SK-N-SH treated with all-trans-retinoic acid at 6 μM for 48 hours (cell line): ENCODE measurements at regions not wholly inside any gene's neighbourhood (a gene's known extent, or its start where the extent isn't known, plus 50 kb on each side); places are given as distances from the start of the nearest gene placed in this dataset.

Experiments used
- ATAC-seq: fragments of 200-7000 bp; cut with Tn5 transposase; 3 replicates; pipeline ENCODE4 v1.9.1; 2020; ENCODE audit warnings: mild to moderate bottlenecking, moderate library complexity
- ARNTL ChIP-seq: fragments of 450-650 bp; formaldehyde crosslinking; IDR thresholded peaks from 2 replicates; pipeline ENCODE4 v1.5.0; 2020; ENCODE audit warnings: low read depth, mild to moderate bottlenecking, moderate library complexity, borderline replicate concordance
- CSDC2 ChIP-seq: fragments of 250-450 bp; sonication (Bioruptor Pico); IDR thresholded peaks from 2 replicates; pipeline ENCODE4 v1.5.0; 2020; ENCODE audit warnings: mild to moderate bottlenecking, moderate library complexity
- ESRRG ChIP-seq: fragments of 250-450 bp; sonication (Bioruptor Pico); IDR thresholded peaks from 2 replicates; pipeline ENCODE4 v1.6.1; 2021; ENCODE audit warnings: mild to moderate bottlenecking
- GLIS3 ChIP-seq: fragments of 250-450 bp; sonication (Bioruptor Pico); IDR thresholded peaks from 2 replicates; pipeline ENCODE4 v1.5.0; 2020; ENCODE audit warnings: mild to moderate bottlenecking, moderate library complexity
- ISL1 ChIP-seq: fragments of 250-450 bp; sonication (Bioruptor Pico); IDR thresholded peaks from 2 replicates; pipeline ENCODE4 v2.1.2; 2022; ENCODE audit warnings: mild to moderate bottlenecking, moderate library complexity
- OSR1 ChIP-seq: fragments of 250-450 bp; sonication (Bioruptor Pico); IDR thresholded peaks from 2 replicates; pipeline ENCODE4 v1.8.0; 2022; ENCODE audit warnings: moderate library complexity, mild to moderate bottlenecking, inconsistent platforms
- PATZ1 ChIP-seq: fragments of 250-450 bp; sonication (Bioruptor Pico); IDR thresholded peaks from 2 replicates; pipeline ENCODE4 v1.8.0; 2020; ENCODE audit warnings: mild to moderate bottlenecking, moderate library complexity, borderline replicate concordance
- POU6F1 ChIP-seq: fragments of 250-450 bp; sonication (Bioruptor Pico); IDR thresholded peaks from 2 replicates; pipeline ENCODE4 v1.8.0; 2021; ENCODE audit warnings: low read depth, mild to moderate bottlenecking, moderate library complexity, borderline replicate concordance
- PPARA ChIP-seq: fragments of 250-450 bp; sonication (Bioruptor Pico); IDR thresholded peaks from 2 replicates; pipeline ENCODE4 v1.5.0; 2020; ENCODE audit warnings: mild to moderate bottlenecking, borderline replicate concordance
- RARB ChIP-seq: fragments of 250-450 bp; sonication (Bioruptor Pico); IDR thresholded peaks from 2 replicates; pipeline ENCODE4 v1.8.0; 2021; ENCODE audit warnings: mild to moderate bottlenecking, moderate library complexity
- SNAI2 ChIP-seq: fragments of 250-450 bp; sonication (Bioruptor Pico); IDR thresholded peaks from 2 replicates; pipeline ENCODE4 v1.5.0; 2020; ENCODE audit warnings: mild to moderate bottlenecking, moderate library complexity
- TOX ChIP-seq: fragments of 250-450 bp; sonication (Bioruptor Pico); IDR thresholded peaks from 2 replicates; pipeline ENCODE4 v1.8.0; 2021; ENCODE audit warnings: mild to moderate bottlenecking, moderate library complexity, borderline replicate concordance
- ZC3H10 ChIP-seq: fragments of 250-450 bp; sonication (Bioruptor Pico); IDR thresholded peaks from 2 replicates; pipeline ENCODE4 v1.5.1; 2021; ENCODE audit warnings: mild to moderate bottlenecking, moderate library complexity
- ZFP3 ChIP-seq: fragments of 250-450 bp; sonication (Bioruptor Pico); IDR thresholded peaks from 2 replicates; pipeline ENCODE4 v1.5.0; 2020; ENCODE audit warnings: mild to moderate bottlenecking, moderate library complexity
- ZFP30 ChIP-seq: fragments of 450-650 bp; formaldehyde crosslinking; IDR thresholded peaks from 2 replicates; pipeline ENCODE4 v1.5.0; 2022; ENCODE audit warnings: mild to moderate bottlenecking, moderate library complexity
- ZNF565 ChIP-seq: fragments of 450-650 bp; formaldehyde crosslinking; conservative IDR thresholded peaks from 2 replicates; pipeline ENCODE4 v1.5.0; 2020; ENCODE audit warnings: low read depth, mild to moderate bottlenecking, moderate library complexity
- ZNF70 ChIP-seq: fragments of 450-650 bp; formaldehyde crosslinking; IDR thresholded peaks from 2 replicates; pipeline ENCODE4 v1.5.0; 2020; ENCODE audit warnings: mild to moderate bottlenecking, moderate library complexity
- TF ChIP-seq, protein P1 (sequence below): fragments of 250-450 bp; sonication (Bioruptor Pico); IDR thresholded peaks from 2 replicates; pipeline ENCODE4 v1.5.1; 2021; ENCODE audit warnings: mild to moderate bottlenecking, moderate library complexity
- TF ChIP-seq, protein P2 (sequence below): fragments of 250-450 bp; sonication (Bioruptor Pico); IDR thresholded peaks from 2 replicates; pipeline ENCODE4 v1.5.1; 2020; ENCODE audit warnings: low read depth, mild to moderate bottlenecking, moderate library complexity
- TF ChIP-seq, protein P3 (sequence below): fragments of 250-450 bp; sonication (Bioruptor Pico); IDR thresholded peaks from 2 replicates; pipeline ENCODE4 v1.5.0; 2020; ENCODE audit warnings: mild to moderate bottlenecking, moderate library complexity

DNA sequence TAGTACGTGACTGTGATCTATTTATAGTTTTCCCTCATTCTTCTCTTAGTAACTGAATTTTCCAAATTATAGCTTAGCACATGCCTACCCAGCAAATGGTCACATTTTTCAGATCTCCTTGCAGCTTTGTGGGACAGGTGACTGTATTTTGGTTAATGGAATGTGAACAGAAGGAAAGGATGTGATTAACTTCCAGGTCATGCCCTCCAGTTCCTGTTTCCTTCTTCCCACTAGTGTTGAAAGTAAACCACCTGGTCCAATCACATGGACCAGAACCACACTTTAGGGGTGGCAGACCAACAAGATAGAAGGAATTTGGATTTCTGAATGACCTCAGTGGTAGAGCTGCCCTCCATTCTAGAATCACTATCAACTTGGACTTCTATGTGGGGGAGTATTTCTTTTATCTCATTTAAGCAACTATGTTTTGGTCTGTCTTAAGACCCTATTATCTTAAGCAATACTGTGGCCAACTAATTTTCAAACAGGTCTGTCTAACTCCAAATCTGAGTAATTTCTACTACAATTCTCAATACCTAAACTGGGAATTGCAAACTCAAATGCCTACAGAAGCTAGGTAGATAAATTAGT is 76.0 kb upstream of the TSC22D2 start:
- TF ChIP-seq RARB (no peak), PATZ1 (CRISPR knock-in tag) (no peak), ISL1 (no peak)
- TF ChIP-seq, protein P1, sequence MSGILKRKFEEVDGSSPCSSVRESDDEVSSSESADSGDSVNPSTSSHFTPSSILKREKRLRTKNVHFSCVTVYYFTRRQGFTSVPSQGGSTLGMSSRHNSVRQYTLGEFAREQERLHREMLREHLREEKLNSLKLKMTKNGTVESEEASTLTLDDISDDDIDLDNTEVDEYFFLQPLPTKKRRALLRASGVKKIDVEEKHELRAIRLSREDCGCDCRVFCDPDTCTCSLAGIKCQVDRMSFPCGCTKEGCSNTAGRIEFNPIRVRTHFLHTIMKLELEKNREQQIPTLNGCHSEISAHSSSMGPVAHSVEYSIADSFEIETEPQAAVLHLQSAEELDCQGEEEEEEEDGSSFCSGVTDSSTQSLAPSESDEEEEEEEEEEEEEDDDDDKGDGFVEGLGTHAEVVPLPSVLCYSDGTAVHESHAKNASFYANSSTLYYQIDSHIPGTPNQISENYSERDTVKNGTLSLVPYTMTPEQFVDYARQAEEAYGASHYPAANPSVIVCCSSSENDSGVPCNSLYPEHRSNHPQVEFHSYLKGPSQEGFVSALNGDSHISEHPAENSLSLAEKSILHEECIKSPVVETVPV (CRISPR knock-in tag): no peak
- TF ChIP-seq, all 23 proteins: peak for 0
- ATAC-seq: no peak

DNA sequence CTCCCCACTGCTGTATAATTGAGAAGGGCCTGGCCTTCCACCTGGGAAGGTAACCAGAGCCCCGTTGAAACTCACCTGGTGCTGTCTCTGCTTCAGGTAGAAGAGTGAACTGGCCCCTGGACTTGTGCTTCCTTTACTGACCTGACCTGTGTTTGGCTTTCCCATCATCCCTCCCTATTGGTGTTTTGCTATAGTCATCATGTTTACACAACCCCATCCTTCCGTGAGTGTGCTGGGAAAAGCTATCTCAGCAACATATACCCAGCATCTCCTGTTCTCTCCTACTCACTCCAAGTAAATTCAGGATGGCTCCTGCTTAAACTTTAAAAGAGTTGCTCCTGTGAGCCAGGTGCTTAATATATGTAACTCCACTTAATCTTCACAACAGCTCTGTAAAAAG is 77.2 kb upstream of the TSC22D2 start:
- no peak for TF ChIP-seq POU6F1 (CRISPR knock-in tag)
- no peak for TF ChIP-seq TOX
- no peak for TF ChIP-seq CSDC2 (CRISPR knock-in tag)
- no peak for TF ChIP-seq PPARA (CRISPR knock-in tag)
- no peak for TF ChIP-seq ZFP3
- TF ChIP-seq GLIS3: no peak
- no peak for TF ChIP-seq SNAI2 (CRISPR knock-in tag)
- no peak for TF ChIP-seq ARNTL (CRISPR knock-in tag)
- TF ChIP-seq OSR1 (CRISPR knock-in tag): no peak
- no peak for TF ChIP-seq ESRRG (CRISPR knock-in tag)
- TF ChIP-seq, protein P1 (CRISPR knock-in tag): no peak
- TF ChIP-seq, protein P2, sequence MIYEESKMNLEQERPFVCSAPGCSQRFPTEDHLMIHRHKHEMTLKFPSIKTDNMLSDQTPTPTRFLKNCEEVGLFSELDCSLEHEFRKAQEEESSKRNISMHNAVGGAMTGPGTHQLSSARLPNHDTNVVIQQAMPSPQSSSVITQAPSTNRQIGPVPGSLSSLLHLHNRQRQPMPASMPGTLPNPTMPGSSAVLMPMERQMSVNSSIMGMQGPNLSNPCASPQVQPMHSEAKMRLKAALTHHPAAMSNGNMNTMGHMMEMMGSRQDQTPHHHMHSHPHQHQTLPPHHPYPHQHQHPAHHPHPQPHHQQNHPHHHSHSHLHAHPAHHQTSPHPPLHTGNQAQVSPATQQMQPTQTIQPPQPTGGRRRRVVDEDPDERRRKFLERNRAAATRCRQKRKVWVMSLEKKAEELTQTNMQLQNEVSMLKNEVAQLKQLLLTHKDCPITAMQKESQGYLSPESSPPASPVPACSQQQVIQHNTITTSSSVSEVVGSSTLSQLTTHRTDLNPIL (CRISPR knock-in tag): no peak
- TF ChIP-seq ZNF565 (CRISPR knock-in tag): no peak
- TF ChIP-seq PATZ1 (CRISPR knock-in tag): no peak
- no peak for TF ChIP-seq ZNF70 (CRISPR knock-in tag)
- no peak for TF ChIP-seq ISL1
- ATAC-seq: no peak

GRCh38 chr3:150330174-150330573 is 77.9 kb upstream of the TSC22D2 start:
- ATAC-seq: no peak
- TF ChIP-seq OSR1 (CRISPR knock-in tag) (no peak), ZFP30 (no peak), ESRRG (CRISPR knock-in tag) (no peak), ARNTL (CRISPR knock-in tag) (no peak), SNAI2 (CRISPR knock-in tag) (no peak), CSDC2 (CRISPR knock-in tag) (no peak), ZNF70 (CRISPR knock-in tag) (no peak), ZFP3 (no peak), PATZ1 (CRISPR knock-in tag) (no peak), TOX (no peak), GLIS3 (no peak), ZC3H10 (CRISPR knock-in tag) (no peak), ISL1 (no peak)
- TF ChIP-seq, protein P2 (CRISPR knock-in tag): no peak
- TF ChIP-seq, protein P3, sequence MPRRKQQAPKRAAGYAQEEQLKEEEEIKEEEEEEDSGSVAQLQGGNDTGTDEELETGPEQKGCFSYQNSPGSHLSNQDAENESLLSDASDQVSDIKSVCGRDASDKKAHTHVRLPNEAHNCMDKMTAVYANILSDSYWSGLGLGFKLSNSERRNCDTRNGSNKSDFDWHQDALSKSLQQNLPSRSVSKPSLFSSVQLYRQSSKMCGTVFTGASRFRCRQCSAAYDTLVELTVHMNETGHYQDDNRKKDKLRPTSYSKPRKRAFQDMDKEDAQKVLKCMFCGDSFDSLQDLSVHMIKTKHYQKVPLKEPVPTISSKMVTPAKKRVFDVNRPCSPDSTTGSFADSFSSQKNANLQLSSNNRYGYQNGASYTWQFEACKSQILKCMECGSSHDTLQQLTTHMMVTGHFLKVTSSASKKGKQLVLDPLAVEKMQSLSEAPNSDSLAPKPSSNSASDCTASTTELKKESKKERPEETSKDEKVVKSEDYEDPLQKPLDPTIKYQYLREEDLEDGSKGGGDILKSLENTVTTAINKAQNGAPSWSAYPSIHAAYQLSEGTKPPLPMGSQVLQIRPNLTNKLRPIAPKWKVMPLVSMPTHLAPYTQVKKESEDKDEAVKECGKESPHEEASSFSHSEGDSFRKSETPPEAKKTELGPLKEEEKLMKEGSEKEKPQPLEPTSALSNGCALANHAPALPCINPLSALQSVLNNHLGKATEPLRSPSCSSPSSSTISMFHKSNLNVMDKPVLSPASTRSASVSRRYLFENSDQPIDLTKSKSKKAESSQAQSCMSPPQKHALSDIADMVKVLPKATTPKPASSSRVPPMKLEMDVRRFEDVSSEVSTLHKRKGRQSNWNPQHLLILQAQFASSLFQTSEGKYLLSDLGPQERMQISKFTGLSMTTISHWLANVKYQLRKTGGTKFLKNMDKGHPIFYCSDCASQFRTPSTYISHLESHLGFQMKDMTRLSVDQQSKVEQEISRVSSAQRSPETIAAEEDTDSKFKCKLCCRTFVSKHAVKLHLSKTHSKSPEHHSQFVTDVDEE (CRISPR knock-in tag): no peak
